ENCODE measurements at regions not wholly inside any gene's neighbourhood (a gene's known extent, or its start where the extent isn't known, plus 50 kb on each side); places are given as distances from the start of the nearest gene placed in this dataset.

DNA sequence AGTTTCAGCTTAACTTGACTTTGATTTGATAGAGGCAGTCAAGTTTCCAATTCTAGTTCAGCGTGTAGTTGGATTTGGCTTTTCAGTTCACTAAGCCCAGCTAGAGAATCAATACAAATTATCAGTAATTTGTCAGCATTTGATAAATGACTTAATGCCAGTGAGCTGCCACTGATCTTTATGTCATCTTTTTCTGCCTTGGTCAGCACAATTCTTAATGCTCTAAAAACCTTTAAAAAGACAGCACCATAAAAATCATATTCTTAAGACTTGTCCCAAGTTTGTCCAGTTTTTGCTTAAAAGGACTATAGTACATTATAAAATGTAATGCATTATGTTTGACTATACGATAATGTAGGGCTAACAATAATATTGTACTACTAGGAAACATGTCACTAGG lies 920.5 kb downstream of the LRFN5 start:
- TF ChIP-seq CTCF (IDR thresholded peaks at IDR 0.05) (no peak), EP300 (IDR thresholded peaks at IDR 0.05) (no peak), POLR2A (IDR thresholded peaks at IDR 0.05) (no peak)
